ENCODE measurements at regions not wholly inside any gene's neighbourhood (a gene's known extent, or its start where the extent isn't known, plus 50 kb on each side); places are given as distances from the start of the nearest gene placed in this dataset.

- TF ChIP-seq CTCF (IDR thresholded peaks at IDR 0.05), result no peak
- no peak overlapping the region for H3K4me3 Mint-ChIP-seq
- H3K27me3 ChIP-seq (ENCODE audit: control insufficient read depth in 1 of 2, insufficient read depth in 2 of 2, low read length in 2 of 2), result no peaks in the 10 kb centered on the region
Observed at GRCh38 chr5:8258801-8259200, 389.9 kb downstream of the MTRR start.

GRCh38 chr5:8270246-8270645 lies 401.3 kb downstream of the MTRR start:
- Mint-ChIP-seq H3K4me1 (ENCODE audit: low read depth) (no peaks in the 10 kb centered on the region), H3K4me3 (no peak overlapping the region), H3K9me3 (peaks cover 5% of the 10 kb centered on the region), H3K27ac (no peak overlapping the region), H3K27me3 (no peaks in the 10 kb centered on the region), H3K36me3 (ENCODE audit: low read depth) (no peaks in the 10 kb centered on the region)
- H3K9me3 ChIP-seq (ENCODE audit: control insufficient read depth in 1 of 2, insufficient read depth in 1 of 2, low read length in 2 of 2), result no peaks in the 10 kb centered on the region
- intact Hi-C loops (cut with DNase I, micrococcal nuclease), result no loop called here
- DNase-seq (no peak), ATAC-seq (ENCODE audit: poor library complexity) (no peak)
- ChIA-PET CTCF (no interaction called here), POLR2A (no interaction called here)
- H3K27me3 ChIP-seq (ENCODE audit: control insufficient read depth in 1 of 2, insufficient read depth in 2 of 2, low read length in 2 of 2), result no peaks in the 10 kb centered on the region
- no peak overlapping the region for H3K27ac ChIP-seq (ENCODE audit: low read depth in 1 of 2, low read length in 2 of 2)
- H3K4me3 ChIP-seq (ENCODE audit: low read length), result no peak overlapping the region
- no peaks in the 10 kb centered on the region for H3K36me3 ChIP-seq (ENCODE audit: insufficient read depth, low read length)
- no peaks in the 10 kb centered on the region for H3K4me1 ChIP-seq (ENCODE audit: insufficient read depth, low read length)
- no peak for TF ChIP-seq CTCF (IDR thresholded peaks at IDR 0.05)

More at GRCh38 chr5:8258801-8259200, 389.9 kb downstream of the MTRR start:
- H3K9me3 ChIP-seq (ENCODE audit: control insufficient read depth in 1 of 2, insufficient read depth in 1 of 2, low read length in 2 of 2), result peaks cover 0 to 3% of the 10 kb centered on the region in 2 experiments
- no peaks in the 10 kb centered on the region for H3K4me1 ChIP-seq (ENCODE audit: insufficient read depth, low read length)
- H3K27me3 Mint-ChIP-seq, result no peaks in the 10 kb centered on the region
- H3K27ac ChIP-seq (ENCODE audit: low read depth in 1 of 2, low read length in 2 of 2), result no peak overlapping the region
- H3K4me1 Mint-ChIP-seq (ENCODE audit: low read depth), result no peaks in the 10 kb centered on the region
- DNase-seq, result no peak
- H3K4me3 ChIP-seq (ENCODE audit: low read length), result no peak overlapping the region
- ChIA-PET CTCF (no interaction called here), POLR2A (no interaction called here)
- peaks cover 11% of the 10 kb centered on the region for H3K9me3 Mint-ChIP-seq
- H3K27ac Mint-ChIP-seq, result no peak overlapping the region
- ATAC-seq (ENCODE audit: poor library complexity), result no peak
- H3K36me3 ChIP-seq (ENCODE audit: insufficient read depth, low read length), result no peaks in the 10 kb centered on the region
- no peaks in the 10 kb centered on the region for H3K36me3 Mint-ChIP-seq (ENCODE audit: low read depth)
- intact Hi-C loops (cut with DNase I, micrococcal nuclease), result no loop called here

GRCh38 chr5:8280711-8281363 lies 411.9 kb downstream of the MTRR start:
- no peak overlapping the region for H3K27ac Mint-ChIP-seq
- CTCF ChIA-PET, result no interaction called here
- no peaks in the 10 kb centered on the region for H3K4me1 ChIP-seq (ENCODE audit: insufficient read depth, low read length)
- H3K4me3 ChIP-seq (ENCODE audit: low read length), result no peak overlapping the region
- no peaks in the 10 kb centered on the region for H3K36me3 ChIP-seq (ENCODE audit: insufficient read depth, low read length)
- no peak overlapping the region for H3K4me3 Mint-ChIP-seq
- no peak overlapping the region for H3K27ac ChIP-seq (ENCODE audit: low read depth in 1 of 2, low read length in 2 of 2)
- intact Hi-C loops (cut with DNase I, micrococcal nuclease), result no loop called here
- H3K9me3 ChIP-seq (ENCODE audit: control insufficient read depth in 1 of 2, insufficient read depth in 1 of 2, low read length in 2 of 2), result no peaks in the 10 kb centered on the region
- no peaks in the 10 kb centered on the region for H3K36me3 Mint-ChIP-seq (ENCODE audit: low read depth)
- H3K4me1 Mint-ChIP-seq (ENCODE audit: low read depth), result no peaks in the 10 kb centered on the region
- DNase-seq (no peak), ATAC-seq (ENCODE audit: poor library complexity) (no peak)
- TF ChIP-seq CTCF (IDR thresholded peaks at IDR 0.05), result no peak
- no peaks in the 10 kb centered on the region for H3K27me3 Mint-ChIP-seq
- H3K9me3 Mint-ChIP-seq, result peaks cover 8% of the 10 kb centered on the region
- H3K27me3 ChIP-seq (ENCODE audit: control insufficient read depth in 1 of 2, insufficient read depth in 2 of 2, low read length in 2 of 2), result no peaks in the 10 kb centered on the region
- POLR2A ChIA-PET, result no interaction called here
